ENCODE measurements at regions not wholly inside any gene's neighbourhood (a gene's known extent, or its start where the extent isn't known, plus 50 kb on each side); places are given as distances from the start of the nearest gene placed in this dataset.

DNA sequence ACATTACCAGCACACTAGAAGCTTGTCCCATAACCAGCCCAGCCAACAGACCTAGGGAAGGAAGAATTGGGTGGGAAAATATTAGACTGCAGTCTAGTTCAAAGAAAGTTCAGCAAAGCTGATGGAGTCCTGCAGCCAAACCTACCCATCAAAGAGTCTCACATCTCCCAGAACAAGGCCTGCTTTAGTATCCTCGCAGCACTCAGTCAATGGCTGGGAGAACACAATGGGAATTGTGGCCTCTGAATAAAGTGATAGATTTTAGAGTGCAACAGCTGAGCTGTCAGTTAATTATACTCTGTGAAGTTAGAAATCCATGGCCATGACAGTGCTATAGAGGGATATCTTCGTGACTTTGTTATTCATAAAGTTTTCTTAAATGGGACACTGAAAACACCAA is 207.2 kb upstream of the NAALADL2 start:
- TF ChIP-seq, protein P1, sequence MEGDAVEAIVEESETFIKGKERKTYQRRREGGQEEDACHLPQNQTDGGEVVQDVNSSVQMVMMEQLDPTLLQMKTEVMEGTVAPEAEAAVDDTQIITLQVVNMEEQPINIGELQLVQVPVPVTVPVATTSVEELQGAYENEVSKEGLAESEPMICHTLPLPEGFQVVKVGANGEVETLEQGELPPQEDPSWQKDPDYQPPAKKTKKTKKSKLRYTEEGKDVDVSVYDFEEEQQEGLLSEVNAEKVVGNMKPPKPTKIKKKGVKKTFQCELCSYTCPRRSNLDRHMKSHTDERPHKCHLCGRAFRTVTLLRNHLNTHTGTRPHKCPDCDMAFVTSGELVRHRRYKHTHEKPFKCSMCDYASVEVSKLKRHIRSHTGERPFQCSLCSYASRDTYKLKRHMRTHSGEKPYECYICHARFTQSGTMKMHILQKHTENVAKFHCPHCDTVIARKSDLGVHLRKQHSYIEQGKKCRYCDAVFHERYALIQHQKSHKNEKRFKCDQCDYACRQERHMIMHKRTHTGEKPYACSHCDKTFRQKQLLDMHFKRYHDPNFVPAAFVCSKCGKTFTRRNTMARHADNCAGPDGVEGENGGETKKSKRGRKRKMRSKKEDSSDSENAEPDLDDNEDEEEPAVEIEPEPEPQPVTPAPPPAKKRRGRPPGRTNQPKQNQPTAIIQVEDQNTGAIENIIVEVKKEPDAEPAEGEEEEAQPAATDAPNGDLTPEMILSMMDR (IDR thresholded peaks at IDR 0.05): no peak
- TF ChIP-seq EZH2phosphoT487 (IDR thresholded peaks at IDR 0.05): no peak
- TF ChIP-seq EZH2 (IDR thresholded peaks at IDR 0.05): no peak
